Body of pancreas (tissue), 4 donors: ENCODE measurements at regions not wholly inside any gene's neighbourhood (a gene's known extent, or its start where the extent isn't known, plus 50 kb on each side); places are given as distances from the start of the nearest gene placed in this dataset.

Experiments used
- POLR2A ChIP-seq, 3 donors: fragments of 450-650 bp; IDR thresholded peaks; one replicate each; pipeline ENCODE4 v1.6.1; 2016; ENCODE audit warnings: antibody characterized with exemption in 3 of 3, mild to moderate bottlenecking in 2 of 3
- TF ChIP-seq, protein P1 (sequence below), 7 experiments: fragments of 450-650 bp in 4 of 7; fragments of 200-600 bp in 3 of 7; sonication (generic) in 3 of 7; IDR thresholded peaks; one replicate each; pipeline ENCODE4 v1.5.1; 2016 to 2019; ENCODE audit warnings: antibody characterized with exemption in 7 of 7

- TF ChIP-seq, protein P1, sequence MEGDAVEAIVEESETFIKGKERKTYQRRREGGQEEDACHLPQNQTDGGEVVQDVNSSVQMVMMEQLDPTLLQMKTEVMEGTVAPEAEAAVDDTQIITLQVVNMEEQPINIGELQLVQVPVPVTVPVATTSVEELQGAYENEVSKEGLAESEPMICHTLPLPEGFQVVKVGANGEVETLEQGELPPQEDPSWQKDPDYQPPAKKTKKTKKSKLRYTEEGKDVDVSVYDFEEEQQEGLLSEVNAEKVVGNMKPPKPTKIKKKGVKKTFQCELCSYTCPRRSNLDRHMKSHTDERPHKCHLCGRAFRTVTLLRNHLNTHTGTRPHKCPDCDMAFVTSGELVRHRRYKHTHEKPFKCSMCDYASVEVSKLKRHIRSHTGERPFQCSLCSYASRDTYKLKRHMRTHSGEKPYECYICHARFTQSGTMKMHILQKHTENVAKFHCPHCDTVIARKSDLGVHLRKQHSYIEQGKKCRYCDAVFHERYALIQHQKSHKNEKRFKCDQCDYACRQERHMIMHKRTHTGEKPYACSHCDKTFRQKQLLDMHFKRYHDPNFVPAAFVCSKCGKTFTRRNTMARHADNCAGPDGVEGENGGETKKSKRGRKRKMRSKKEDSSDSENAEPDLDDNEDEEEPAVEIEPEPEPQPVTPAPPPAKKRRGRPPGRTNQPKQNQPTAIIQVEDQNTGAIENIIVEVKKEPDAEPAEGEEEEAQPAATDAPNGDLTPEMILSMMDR (IDR thresholded peaks at IDR 0.05), result no peak
- TF ChIP-seq POLR2A (IDR thresholded peaks at IDR 0.05), result no peak
Observed at GRCh38 chr20:55918471-55918870, 86.8 kb downstream of the CBLN4 start.
